WTC11 (cell line): ENCODE measurements at regions not wholly inside any gene's neighbourhood (a gene's known extent, or its start where the extent isn't known, plus 50 kb on each side); places are given as distances from the start of the nearest gene placed in this dataset.

ENCODE experiments used
- CTCF ChIP-seq: fragments of 200-600 bp; IDR thresholded peaks from 2 replicates; pipeline ENCODE4 v1.8.0; 2022; ENCODE audit warnings: antibody characterized with exemption
- ELF4 ChIP-seq: sonication (generic); formaldehyde crosslinking; IDR thresholded peaks from 2 replicates; pipeline ENCODE4 v1.8.1; 2022; ENCODE audit warnings: low read depth, mild to moderate bottlenecking, moderate library complexity, missing genetic modification reagents
- FOXK1 ChIP-seq: sonication (generic); formaldehyde crosslinking; IDR thresholded peaks from 2 replicates; pipeline ENCODE4 v1.8.0; 2022; ENCODE audit warnings: mild to moderate bottlenecking, moderate library complexity, missing genetic modification reagents
- MYBL2 ChIP-seq: sonication (generic); formaldehyde crosslinking; IDR thresholded peaks from 2 replicates; pipeline ENCODE4 v1.8.1; 2023; ENCODE audit warnings: mild to moderate bottlenecking, moderate library complexity, missing genetic modification reagents
- NR2C2 ChIP-seq: sonication (generic); formaldehyde crosslinking; IDR thresholded peaks from 2 replicates; pipeline ENCODE4 v1.8.0; 2022; ENCODE audit warnings: mild to moderate bottlenecking, missing genetic modification reagents
- RELA ChIP-seq: sonication (generic); formaldehyde crosslinking; IDR thresholded peaks from 2 replicates; pipeline ENCODE4 v1.8.1; 2022; ENCODE audit warnings: missing genetic modification reagents, mild to moderate bottlenecking, borderline replicate concordance
- SP1 ChIP-seq: sonication (generic); formaldehyde crosslinking; conservative IDR thresholded peaks from 2 replicates; pipeline ENCODE4 v1.8.1; 2022; ENCODE audit warnings: missing genetic modification reagents
- ZNF121 ChIP-seq: sonication (generic); formaldehyde crosslinking; IDR thresholded peaks from 2 replicates; pipeline ENCODE4 v1.8.0; 2023; ENCODE audit warnings: missing genetic modification reagents
- ZNF317 ChIP-seq: sonication (generic); formaldehyde crosslinking; IDR thresholded peaks from 2 replicates; pipeline ENCODE4 v1.8.1; 2023; ENCODE audit warnings: low read depth, mild to moderate bottlenecking, moderate library complexity, missing genetic modification reagents, borderline replicate concordance
- TF ChIP-seq, protein P1 (sequence below): sonication (generic); formaldehyde crosslinking; IDR thresholded peaks from 2 replicates; pipeline ENCODE4 v1.8.1; 2022; ENCODE audit warnings: mild to moderate bottlenecking, moderate library complexity, missing genetic modification reagents

GRCh38 chrX:45794323-45794994, 593.8 kb upstream of the DIPK2B start:
- TF ChIP-seq ELF4 (CRISPR knock-in tag): no peak
- no peak for TF ChIP-seq MYBL2 (CRISPR knock-in tag)
- no peak for TF ChIP-seq CTCF
- TF ChIP-seq FOXK1: no peak
- TF ChIP-seq, protein P1, sequence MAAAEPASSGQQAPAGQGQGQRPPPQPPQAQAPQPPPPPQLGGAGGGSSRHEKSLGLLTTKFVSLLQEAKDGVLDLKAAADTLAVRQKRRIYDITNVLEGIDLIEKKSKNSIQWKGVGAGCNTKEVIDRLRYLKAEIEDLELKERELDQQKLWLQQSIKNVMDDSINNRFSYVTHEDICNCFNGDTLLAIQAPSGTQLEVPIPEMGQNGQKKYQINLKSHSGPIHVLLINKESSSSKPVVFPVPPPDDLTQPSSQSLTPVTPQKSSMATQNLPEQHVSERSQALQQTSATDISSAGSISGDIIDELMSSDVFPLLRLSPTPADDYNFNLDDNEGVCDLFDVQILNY (CRISPR knock-in tag): no peak
- TF ChIP-seq RELA: no peak
- no peak for TF ChIP-seq SP1
- no peak for TF ChIP-seq NR2C2 (CRISPR knock-in tag)
- TF ChIP-seq ZNF317: no peak
- TF ChIP-seq ZNF121 (CRISPR knock-in tag): no peak
